ENCODE measurements at regions not wholly inside any gene's neighbourhood (a gene's known extent, or its start where the extent isn't known, plus 50 kb on each side); places are given as distances from the start of the nearest gene placed in this dataset.
"Not testable (repeated sequence)": the region's sequence is repeated elsewhere in the genome, so short reads cannot be mapped to it uniquely, and the experiment has no call there.

DNA sequence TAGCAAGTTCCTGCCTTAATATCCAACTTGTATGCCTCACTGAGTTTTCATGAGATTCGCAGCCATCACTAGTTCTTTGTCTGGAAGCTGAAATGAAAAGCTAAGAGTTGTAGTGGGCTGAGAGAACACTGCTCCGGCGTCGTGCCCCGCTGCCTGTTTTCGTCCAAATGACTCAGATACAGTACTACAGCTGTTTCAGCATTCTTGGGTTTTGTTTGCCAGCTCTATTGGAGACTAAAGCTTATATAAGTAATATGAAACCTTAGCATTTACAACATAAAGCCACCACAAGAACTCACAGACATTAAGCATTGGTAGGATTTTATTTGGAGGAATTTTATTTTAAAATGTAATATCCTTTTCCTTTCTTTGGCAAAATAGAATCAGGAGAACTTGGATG is 299.7 kb downstream of the DLEU7 start:
- intact Hi-C loops (cut with DNase I; ENCODE audit: low total_unique reads), result no loop called here

GRCh38 chr13:50544211-50544610 is 299.3 kb downstream of the DLEU7 start:
- in situ Hi-C loops (cut with MboI; ENCODE audit: low pct_ligation_motif_present in 1 of 4, low pct_unique_long_range_greater_than_20kb in 1 of 4, low sequenced_read_pairs in 3 of 4), result loop anchor here in 2 of 4 donors (25.0 kb wide), 3 partner anchors 368 to 557 kb away; partner anchors contain the start of genes RNASEH2B (in 1 of the 2) and TRIM13 (in 1 of the 2)

More for the DNA sequence above, 299.7 kb downstream of the DLEU7 start:
- 62 to 79% methylated on average over 6 of the region's 6 CpGs for WGBS, 2 donors (ENCODE audit: low coverage in 1 of 2)
- no peaks in the 10 kb centered on the region for H3K36me3 ChIP-seq
- DNase-seq, result no peak
- H3K9me3 ChIP-seq, result peaks cover 0 to under 1% of the 10 kb centered on the region in 2 donors
- no peaks in the 10 kb centered on the region for H3K27me3 ChIP-seq
- H3K27ac ChIP-seq, result no peak overlapping the region
- H3K4me3 ChIP-seq, result no peak overlapping the region
- in situ Hi-C loops (cut with MboI; ENCODE audit: low pct_ligation_motif_present in 1 of 4, low pct_unique_long_range_greater_than_20kb in 1 of 4, low sequenced_read_pairs in 3 of 4), result loop anchor here in 2 of 4 donors (25.0 kb wide), 3 partner anchors 369 to 556 kb away; partner anchors contain the start of genes RNASEH2B (in 1 of the 2) and TRIM13 (in 1 of the 2)
- no peaks in the 10 kb centered on the region for H3K4me1 ChIP-seq
- no peak for TF ChIP-seq POLR2A (IDR thresholded peaks at IDR 0.05)
- TF ChIP-seq POLR2AphosphoS5 (IDR thresholded peaks at IDR 0.05), result no peak
- TF ChIP-seq EP300 (IDR thresholded peaks at IDR 0.05; ENCODE audit: low read depth), result no peak

GRCh38 chr13:50547175-50547574 is 296.3 kb downstream of the DLEU7 start:
- WGBS, 2 donors (ENCODE audit: low coverage in 1 of 2), result 100% methylated on average over 1 of the region's 2 CpGs
- H3K36me3 ChIP-seq; H3K4me1 ChIP-seq; H3K9me3 ChIP-seq; DNase-seq; H3K4me3 ChIP-seq; H3K27ac ChIP-seq; H3K27me3 ChIP-seq; intact Hi-C loops (cut with DNase I; ENCODE audit: low total_unique reads): not testable (repeated sequence)
- in situ Hi-C loops (cut with MboI; ENCODE audit: low pct_ligation_motif_present in 1 of 4, low pct_unique_long_range_greater_than_20kb in 1 of 4, low sequenced_read_pairs in 3 of 4), result loop anchor here in 2 of 4 donors (25.0 kb wide), 3 partner anchors 365 to 560 kb away; partner anchors contain the start of genes RNASEH2B (in 1 of the 2) and TRIM13 (in 1 of the 2)

More at GRCh38 chr13:50544211-50544610, 299.3 kb downstream of the DLEU7 start:
- intact Hi-C loops (cut with DNase I; ENCODE audit: low total_unique reads), result no loop called here
- Histone ChIP-seq H3K4me1 (no peaks in the 10 kb centered on the region), H3K4me3 (no peak overlapping the region), H3K9me3 (no peaks in the 10 kb centered on the region), H3K27me3 (no peaks in the 10 kb centered on the region), H3K36me3 (no peaks in the 10 kb centered on the region), H3K27ac (no peak overlapping the region)
- TF ChIP-seq POLR2A (IDR thresholded peaks at IDR 0.05) (no peak), EP300 (IDR thresholded peaks at IDR 0.05; ENCODE audit: low read depth) (no peak)
- no peak for DNase-seq
- WGBS, 2 donors (ENCODE audit: low coverage in 1 of 2), result 81 to 88% methylated on average over 3 of the region's 3 CpGs

- TF ChIP-seq EP300 (IDR thresholded peaks at IDR 0.05; ENCODE audit: low read depth) (no peak), POLR2AphosphoS5 (IDR thresholded peaks at IDR 0.05) (no peak), POLR2A (IDR thresholded peaks at IDR 0.05) (no peak)
- TF ChIP-seq, protein P1, sequence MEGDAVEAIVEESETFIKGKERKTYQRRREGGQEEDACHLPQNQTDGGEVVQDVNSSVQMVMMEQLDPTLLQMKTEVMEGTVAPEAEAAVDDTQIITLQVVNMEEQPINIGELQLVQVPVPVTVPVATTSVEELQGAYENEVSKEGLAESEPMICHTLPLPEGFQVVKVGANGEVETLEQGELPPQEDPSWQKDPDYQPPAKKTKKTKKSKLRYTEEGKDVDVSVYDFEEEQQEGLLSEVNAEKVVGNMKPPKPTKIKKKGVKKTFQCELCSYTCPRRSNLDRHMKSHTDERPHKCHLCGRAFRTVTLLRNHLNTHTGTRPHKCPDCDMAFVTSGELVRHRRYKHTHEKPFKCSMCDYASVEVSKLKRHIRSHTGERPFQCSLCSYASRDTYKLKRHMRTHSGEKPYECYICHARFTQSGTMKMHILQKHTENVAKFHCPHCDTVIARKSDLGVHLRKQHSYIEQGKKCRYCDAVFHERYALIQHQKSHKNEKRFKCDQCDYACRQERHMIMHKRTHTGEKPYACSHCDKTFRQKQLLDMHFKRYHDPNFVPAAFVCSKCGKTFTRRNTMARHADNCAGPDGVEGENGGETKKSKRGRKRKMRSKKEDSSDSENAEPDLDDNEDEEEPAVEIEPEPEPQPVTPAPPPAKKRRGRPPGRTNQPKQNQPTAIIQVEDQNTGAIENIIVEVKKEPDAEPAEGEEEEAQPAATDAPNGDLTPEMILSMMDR (IDR thresholded peaks at IDR 0.05), result no peak
- Histone ChIP-seq H3K4me1 (no peaks in the 10 kb centered on the region), H3K9me3 (no peaks in the 10 kb centered on the region), H3K27ac (no peak overlapping the region), H3K36me3 (no peaks in the 10 kb centered on the region), H3K27me3 (no peaks in the 10 kb centered on the region), H3K4me3 (no peak overlapping the region)
- WGBS, 2 donors (ENCODE audit: low coverage in 1 of 2), result 90 to 100% methylated on average over 2 of the region's 2 CpGs
- intact Hi-C loops (cut with DNase I; ENCODE audit: low total_unique reads), result no loop called here
- no peak for DNase-seq
- in situ Hi-C loops (cut with MboI; ENCODE audit: low pct_ligation_motif_present in 1 of 4, low pct_unique_long_range_greater_than_20kb in 1 of 4, low sequenced_read_pairs in 3 of 4), result loop anchor here in 2 of 4 donors (25.0 kb wide), 3 partner anchors 364 to 561 kb away; partner anchors contain the start of genes RNASEH2B (in 1 of the 2) and TRIM13 (in 1 of the 2)
Observed at GRCh38 chr13:50548586-50548985, 294.9 kb downstream of the DLEU7 start.

GRCh38 chr13:50549221-50549942 is 294.1 kb downstream of the DLEU7 start:
- Histone ChIP-seq H3K36me3 (no peaks in the 10 kb centered on the region), H3K27me3 (no peaks in the 10 kb centered on the region), H3K9me3 (no peaks in the 10 kb centered on the region), H3K27ac (no peak overlapping the region), H3K4me1 (no peaks in the 10 kb centered on the region), H3K4me3 (no peak overlapping the region)
- in situ Hi-C loops (cut with MboI; ENCODE audit: low pct_ligation_motif_present in 1 of 4, low pct_unique_long_range_greater_than_20kb in 1 of 4, low sequenced_read_pairs in 3 of 4), result loop anchor here in 2 of 4 donors (25.0 kb wide), 3 partner anchors 363 to 562 kb away; partner anchors contain the start of genes RNASEH2B (in 1 of the 2) and TRIM13 (in 1 of the 2)
- no peak for TF ChIP-seq EP300 (IDR thresholded peaks at IDR 0.05; ENCODE audit: low read depth)
- TF ChIP-seq, protein P1 (IDR thresholded peaks at IDR 0.05), result no peak
- TF ChIP-seq POLR2AphosphoS5 (IDR thresholded peaks at IDR 0.05), result no peak
- no peak for TF ChIP-seq POLR2A (IDR thresholded peaks at IDR 0.05)
- DNase-seq, result no peak
- WGBS, 2 donors (ENCODE audit: low coverage in 1 of 2), result 93 to 100% methylated on average over 4 of the region's 4 CpGs
- intact Hi-C loops (cut with DNase I; ENCODE audit: low total_unique reads), result no loop called here

Measured in transverse colon (tissue), 4 donors.